ENCODE measurements at regions not wholly inside any gene's neighbourhood (a gene's known extent, or its start where the extent isn't known, plus 50 kb on each side); places are given as distances from the start of the nearest gene placed in this dataset.

DNA sequence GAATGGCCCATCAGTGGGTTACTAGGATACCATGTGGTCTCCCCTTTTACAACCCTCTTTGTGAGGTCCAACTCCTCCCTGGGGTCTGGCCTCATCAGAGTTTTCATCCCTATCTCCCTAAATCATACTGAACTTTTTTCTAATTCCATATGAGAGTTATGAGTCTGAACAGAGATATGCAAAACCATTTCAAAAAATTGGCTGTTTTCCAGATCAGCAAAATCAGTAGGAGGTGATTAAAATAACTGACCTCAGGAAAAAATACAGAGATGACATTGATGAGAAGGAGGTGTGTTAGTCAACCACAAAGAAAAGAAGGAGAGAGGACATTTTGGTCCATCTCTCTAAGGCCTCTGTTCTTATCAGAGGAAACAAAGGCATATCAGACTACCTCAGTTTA lies 200.8 kb upstream of the CFAP20DC start:
- Histone ChIP-seq H3K36me3 (ENCODE audit: control insufficient read depth in 2 of 2, extremely low read depth in 1 of 2, insufficient read depth in 1 of 2, low read length in 1 of 2) (no peaks in the 10 kb centered on the region), H3K9me3 (no peaks in the 10 kb centered on the region), H3K4me3 (ENCODE audit: control insufficient read depth in 1 of 2, extremely low read depth in 1 of 2, low read length in 1 of 2) (no peak overlapping the region), H3K4me1 (ENCODE audit: control insufficient read depth in 1 of 2, extremely low read depth in 1 of 2, insufficient read depth in 2 of 2, low read length in 2 of 2) (no peaks in the 10 kb centered on the region), H3K27me3 (replicated peaks in 1 of 2; ENCODE audit: control insufficient read depth in 2 of 2, extremely low read depth in 1 of 2, insufficient read depth in 2 of 2, low read length in 1 of 2) (no peaks in the 10 kb centered on the region), H3K27ac (ENCODE audit: low read length) (no peak overlapping the region)
- ATAC-seq (replicated peaks in 1 of 4) (no peak), DNase-seq (no peak)
- POLR2A ChIA-PET = no interaction called here
- Mint-ChIP-seq H3K27me3 (no peaks in the 10 kb centered on the region), H3K4me1 (no peaks in the 10 kb centered on the region), H3K27ac (no peak overlapping the region), H3K4me3 (no peak overlapping the region), H3K36me3 (no peaks in the 10 kb centered on the region), H3K9me3 (peaks cover 0 to 6% (median 0%) of the 10 kb centered on the region in 3 donors)
- CTCF ChIA-PET = no interaction called here

DNA sequence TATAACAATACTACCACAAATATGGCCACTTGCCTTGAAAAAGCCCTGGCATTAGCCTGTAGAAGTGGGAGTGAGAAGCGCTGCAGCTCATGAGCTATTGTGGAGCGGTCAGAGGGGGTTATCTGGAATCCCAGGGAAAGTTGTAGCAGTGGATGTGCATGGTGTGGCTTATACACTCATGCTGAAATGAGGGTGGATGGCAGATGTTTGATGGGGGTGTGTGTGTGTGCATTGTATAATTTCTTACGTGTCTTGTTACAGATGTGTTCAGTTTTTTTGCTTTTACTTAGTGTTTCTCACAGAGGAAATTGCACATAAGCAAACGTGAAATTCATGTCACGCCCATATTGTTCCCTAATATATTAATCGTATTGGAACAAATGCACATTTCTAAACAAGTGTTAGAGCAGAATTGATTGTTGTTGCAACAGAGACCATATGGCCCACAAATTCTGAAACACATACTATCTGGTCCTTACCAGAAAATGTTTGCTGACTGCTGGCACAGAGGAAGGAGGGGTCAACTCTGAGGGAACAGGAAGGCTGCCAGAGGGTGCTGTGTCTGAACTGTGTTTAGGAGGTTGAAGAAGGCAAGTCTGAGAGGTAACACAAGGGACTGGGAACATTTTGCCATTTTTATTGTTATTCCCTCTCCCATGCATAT lies 200.0 kb upstream of the CFAP20DC start:
- H3K9me3 Mint-ChIP-seq = peaks cover 0 to 6% (median 0%) of the 10 kb centered on the region in 3 donors
- H3K27me3 ChIP-seq (replicated peaks in 1 of 2; ENCODE audit: control insufficient read depth in 2 of 2, extremely low read depth in 1 of 2, insufficient read depth in 2 of 2, low read length in 1 of 2) = no peaks in the 10 kb centered on the region
- DNase-seq = no peak
- no peaks in the 10 kb centered on the region for H3K36me3 ChIP-seq (ENCODE audit: control insufficient read depth in 2 of 2, extremely low read depth in 1 of 2, insufficient read depth in 1 of 2, low read length in 1 of 2)
- H3K4me3 ChIP-seq (ENCODE audit: control insufficient read depth in 1 of 2, extremely low read depth in 1 of 2, low read length in 1 of 2) = no peak overlapping the region
- no peaks in the 10 kb centered on the region for H3K27me3 Mint-ChIP-seq
- H3K27ac Mint-ChIP-seq = no peak overlapping the region
- H3K9me3 ChIP-seq = no peaks in the 10 kb centered on the region
- H3K4me3 Mint-ChIP-seq = no peak overlapping the region
- POLR2A ChIA-PET = no interaction called here
- no peaks in the 10 kb centered on the region for H3K4me1 ChIP-seq (ENCODE audit: control insufficient read depth in 1 of 2, extremely low read depth in 1 of 2, insufficient read depth in 2 of 2, low read length in 2 of 2)
- no peaks in the 10 kb centered on the region for H3K36me3 Mint-ChIP-seq
- CTCF ChIA-PET = no interaction called here
- ATAC-seq (replicated peaks in 1 of 4) = no peak
- H3K4me1 Mint-ChIP-seq = no peaks in the 10 kb centered on the region
- no peak overlapping the region for H3K27ac ChIP-seq (ENCODE audit: low read length)
- WGBS (ENCODE audit: insufficient coverage) = 58% methylated on average over 4 of the region's 6 CpGs

DNA sequence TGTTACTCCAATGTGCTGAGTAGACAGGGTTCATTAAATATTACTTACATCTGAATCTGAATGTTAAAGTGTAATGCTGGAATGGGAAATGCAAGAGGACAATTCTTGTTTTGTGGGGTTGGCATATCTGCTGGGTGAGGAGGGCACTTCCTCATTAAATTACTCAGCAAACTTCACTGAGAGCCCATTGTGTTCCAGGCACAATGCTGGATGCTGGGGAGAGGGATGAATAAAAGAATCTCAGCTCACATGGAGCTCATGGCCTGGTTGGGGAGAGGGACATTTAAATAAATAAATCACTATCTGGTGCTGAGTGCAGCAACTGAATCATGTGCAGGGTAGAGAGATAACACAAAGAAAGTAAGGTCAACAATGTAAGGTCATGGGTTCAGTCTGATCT lies 199.2 kb upstream of the CFAP20DC start:
- H3K36me3 ChIP-seq (ENCODE audit: control insufficient read depth in 2 of 2, extremely low read depth in 1 of 2, insufficient read depth in 1 of 2, low read length in 1 of 2) = no peaks in the 10 kb centered on the region
- ATAC-seq (replicated peaks in 1 of 4) = no peak
- no peaks in the 10 kb centered on the region for H3K36me3 Mint-ChIP-seq
- POLR2A ChIA-PET = no interaction called here
- H3K27me3 Mint-ChIP-seq = no peaks in the 10 kb centered on the region
- H3K4me1 Mint-ChIP-seq = no peaks in the 10 kb centered on the region
- DNase-seq = no peak
- no peaks in the 10 kb centered on the region for H3K27me3 ChIP-seq (replicated peaks in 1 of 2; ENCODE audit: control insufficient read depth in 2 of 2, extremely low read depth in 1 of 2, insufficient read depth in 2 of 2, low read length in 1 of 2)
- H3K9me3 Mint-ChIP-seq = peaks cover 0 to 6% (median 0%) of the 10 kb centered on the region in 3 donors
- no peak overlapping the region for H3K27ac ChIP-seq (ENCODE audit: low read length)
- no peak overlapping the region for H3K4me3 ChIP-seq (ENCODE audit: control insufficient read depth in 1 of 2, extremely low read depth in 1 of 2, low read length in 1 of 2)
- H3K9me3 ChIP-seq = no peaks in the 10 kb centered on the region
- CTCF ChIA-PET = no interaction called here
- no peaks in the 10 kb centered on the region for H3K4me1 ChIP-seq (ENCODE audit: control insufficient read depth in 1 of 2, extremely low read depth in 1 of 2, insufficient read depth in 2 of 2, low read length in 2 of 2)
- no peak overlapping the region for H3K4me3 Mint-ChIP-seq
- no peak overlapping the region for H3K27ac Mint-ChIP-seq

DNA sequence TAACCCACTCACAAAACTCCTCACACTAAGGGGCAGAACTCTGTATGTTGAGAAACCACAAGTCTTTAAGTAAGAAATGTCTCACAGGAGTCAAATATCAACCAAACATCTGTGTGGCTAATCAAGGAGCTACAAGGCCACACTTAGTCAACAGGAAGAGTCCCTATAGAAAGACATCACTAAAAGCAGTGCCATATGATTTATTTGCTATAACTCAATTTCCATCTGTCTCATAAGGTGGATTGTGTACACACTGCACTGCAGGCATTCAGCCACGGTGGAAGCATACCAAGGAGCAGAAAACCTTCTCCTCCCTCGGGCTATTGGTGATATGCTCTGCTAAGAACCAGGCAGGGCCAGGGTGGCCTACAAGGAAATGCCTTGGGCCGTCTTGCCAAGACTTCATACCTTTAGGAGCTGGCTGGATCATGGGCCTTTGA lies 197.6 kb upstream of the CFAP20DC start:
- no peak overlapping the region for H3K27ac Mint-ChIP-seq
- H3K9me3 ChIP-seq = no peaks in the 10 kb centered on the region
- H3K4me1 ChIP-seq (ENCODE audit: control insufficient read depth in 1 of 2, extremely low read depth in 1 of 2, insufficient read depth in 2 of 2, low read length in 2 of 2) = no peaks in the 10 kb centered on the region
- whole genome bisulfite sequencing (ENCODE audit: insufficient coverage) = 100% methylated on average over 2 of the region's 3 CpGs
- H3K27ac ChIP-seq (ENCODE audit: low read length) = no peak overlapping the region
- ATAC-seq (replicated peaks in 1 of 4) (no peak), DNase-seq (no peak)
- no peaks in the 10 kb centered on the region for H3K27me3 ChIP-seq (replicated peaks in 1 of 2; ENCODE audit: control insufficient read depth in 2 of 2, extremely low read depth in 1 of 2, insufficient read depth in 2 of 2, low read length in 1 of 2)
- H3K4me3 Mint-ChIP-seq = no peak overlapping the region
- no peak overlapping the region for H3K4me3 ChIP-seq (ENCODE audit: control insufficient read depth in 1 of 2, extremely low read depth in 1 of 2, low read length in 1 of 2)
- H3K4me1 Mint-ChIP-seq = no peaks in the 10 kb centered on the region
- H3K36me3 ChIP-seq (ENCODE audit: control insufficient read depth in 2 of 2, extremely low read depth in 1 of 2, insufficient read depth in 1 of 2, low read length in 1 of 2) = no peaks in the 10 kb centered on the region
- no peaks in the 10 kb centered on the region for H3K27me3 Mint-ChIP-seq
- H3K9me3 Mint-ChIP-seq = peaks cover 0 to 6% (median 5%) of the 10 kb centered on the region in 3 donors
- ChIA-PET CTCF (no interaction called here), POLR2A (no interaction called here)
- H3K36me3 Mint-ChIP-seq = no peaks in the 10 kb centered on the region

DNA sequence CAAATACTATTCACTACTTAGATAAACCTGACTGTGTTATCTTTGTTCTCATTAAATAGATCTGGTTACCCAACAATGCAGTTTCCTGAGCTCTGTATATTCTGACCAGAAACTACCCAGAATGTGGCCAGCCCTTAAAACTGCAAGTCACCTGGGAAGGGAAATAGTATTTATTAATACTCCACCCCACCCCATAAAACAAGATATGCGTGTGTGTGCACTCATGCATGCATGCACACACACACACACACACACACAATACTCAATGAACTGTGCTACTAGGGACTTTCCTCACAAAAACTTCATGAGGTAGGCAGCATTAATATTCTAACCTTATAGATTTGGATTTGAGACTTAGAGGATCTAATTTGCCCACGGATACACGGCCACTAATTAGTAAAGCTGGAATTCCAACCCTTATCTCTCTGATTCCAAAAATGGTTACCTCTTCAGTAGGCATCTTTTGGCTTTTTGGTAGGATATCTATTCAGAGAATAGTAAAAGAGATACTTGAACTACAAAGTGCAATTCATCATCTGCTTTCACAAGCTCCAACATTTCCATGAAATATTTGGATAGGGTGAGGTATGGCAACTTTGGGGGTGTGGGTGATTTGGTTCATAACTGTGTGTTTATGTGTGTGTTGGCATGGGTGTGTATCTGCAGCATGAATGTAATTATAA lies 197.0 kb upstream of the CFAP20DC start:
- ATAC-seq (replicated peaks in 1 of 4) (no peak), DNase-seq (no peak)
- Histone ChIP-seq H3K36me3 (ENCODE audit: control insufficient read depth in 2 of 2, extremely low read depth in 1 of 2, insufficient read depth in 1 of 2, low read length in 1 of 2) (no peaks in the 10 kb centered on the region), H3K9me3 (no peaks in the 10 kb centered on the region), H3K27ac (ENCODE audit: low read length) (no peak overlapping the region), H3K27me3 (replicated peaks in 1 of 2; ENCODE audit: control insufficient read depth in 2 of 2, extremely low read depth in 1 of 2, insufficient read depth in 2 of 2, low read length in 1 of 2) (no peaks in the 10 kb centered on the region), H3K4me3 (ENCODE audit: control insufficient read depth in 1 of 2, extremely low read depth in 1 of 2, low read length in 1 of 2) (no peak overlapping the region), H3K4me1 (ENCODE audit: control insufficient read depth in 1 of 2, extremely low read depth in 1 of 2, insufficient read depth in 2 of 2, low read length in 2 of 2) (no peaks in the 10 kb centered on the region)
- Mint-ChIP-seq H3K4me1 (no peaks in the 10 kb centered on the region), H3K27me3 (no peaks in the 10 kb centered on the region), H3K27ac (no peak overlapping the region), H3K4me3 (no peak overlapping the region), H3K36me3 (no peaks in the 10 kb centered on the region), H3K9me3 (peaks cover 0 to 6% (median 5%) of the 10 kb centered on the region in 3 donors)
- WGBS (ENCODE audit: insufficient coverage) = no CpG with 5 or more reads among the region's 3 CpGs
- ChIA-PET CTCF (no interaction called here), POLR2A (no interaction called here)

DNA sequence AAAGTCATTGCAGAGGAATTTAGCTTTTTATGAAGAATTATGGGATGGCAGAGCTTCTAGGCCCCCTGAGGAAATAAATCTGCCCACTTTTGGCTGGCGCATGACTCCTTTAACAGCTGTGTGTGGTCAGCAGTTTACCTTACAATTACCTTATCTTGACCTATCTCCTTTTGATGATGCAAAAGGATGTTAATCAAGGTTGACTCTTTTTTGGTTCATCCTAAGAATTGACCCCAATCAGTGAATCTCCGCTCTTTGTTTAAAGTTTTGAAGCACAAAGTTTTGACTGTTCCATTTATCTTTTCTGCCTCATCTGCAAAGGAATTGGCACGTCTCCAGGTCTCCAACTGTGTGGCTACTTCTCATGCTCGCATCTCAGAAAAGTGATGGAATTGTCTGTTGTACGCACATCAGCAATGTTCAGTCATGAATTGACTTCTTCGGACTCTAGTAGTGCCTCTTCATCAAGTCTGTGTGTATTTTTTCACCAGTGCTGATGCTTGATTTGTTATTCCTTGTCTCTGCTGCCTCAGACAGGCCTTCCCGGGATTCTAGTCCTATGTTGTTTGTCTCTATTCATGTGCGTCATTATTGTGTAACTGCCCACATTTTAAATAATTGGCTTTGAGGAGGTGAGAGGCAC lies 196.2 kb upstream of the CFAP20DC start:
- Mint-ChIP-seq H3K9me3 (peaks cover 0 to 6% (median 5%) of the 10 kb centered on the region in 3 donors), H3K36me3 (no peaks in the 10 kb centered on the region), H3K4me1 (no peaks in the 10 kb centered on the region), H3K27ac (no peak overlapping the region), H3K4me3 (no peak overlapping the region), H3K27me3 (no peaks in the 10 kb centered on the region)
- no peak for ATAC-seq (replicated peaks in 1 of 4)
- 98% methylated on average over 6 of the region's 8 CpGs for WGBS (ENCODE audit: insufficient coverage)
- no peak overlapping the region for H3K27ac ChIP-seq (ENCODE audit: low read length)
- no peak for DNase-seq
- POLR2A ChIA-PET = no interaction called here
- H3K36me3 ChIP-seq (ENCODE audit: control insufficient read depth in 2 of 2, extremely low read depth in 1 of 2, insufficient read depth in 1 of 2, low read length in 1 of 2) = no peaks in the 10 kb centered on the region
- H3K9me3 ChIP-seq = no peaks in the 10 kb centered on the region
- CTCF ChIA-PET = no interaction called here
- no peak overlapping the region for H3K4me3 ChIP-seq (ENCODE audit: control insufficient read depth in 1 of 2, extremely low read depth in 1 of 2, low read length in 1 of 2)
- H3K27me3 ChIP-seq (replicated peaks in 1 of 2; ENCODE audit: control insufficient read depth in 2 of 2, extremely low read depth in 1 of 2, insufficient read depth in 2 of 2, low read length in 1 of 2) = no peaks in the 10 kb centered on the region
- H3K4me1 ChIP-seq (ENCODE audit: control insufficient read depth in 1 of 2, extremely low read depth in 1 of 2, insufficient read depth in 2 of 2, low read length in 2 of 2) = no peaks in the 10 kb centered on the region
